Neural cell (in vitro differentiated cells): ENCODE measurements at regions not wholly inside any gene's neighbourhood (a gene's known extent, or its start where the extent isn't known, plus 50 kb on each side); places are given as distances from the start of the nearest gene placed in this dataset.

Experiments used
- H2AFZ ChIP-seq: fragments of 200-600, 300-800 bp; sonication (generic), shearing (Covaris generic); 2 replicates; pipeline ENCODE4 v1.6.0; 2014; ENCODE audit warnings: low read depth, mild to moderate bottlenecking, antibody characterized with exemption, low read length, moderate library complexity
- H3F3A ChIP-seq: fragments of 200-600 bp; shearing (Covaris generic); 2 replicates; pipeline ENCODE4 v1.6.1; 2016; ENCODE audit warnings: mild to moderate bottlenecking, moderate library complexity, mixed read lengths, antibody characterized with exemption, low read length; ENCODE audit not compliant: insufficient read depth, poor library complexity, severe bottlenecking
- H3K27ac ChIP-seq: fragments of 200-600, 300-800 bp; sonication (generic), shearing (Covaris generic); 2 replicates; pipeline ENCODE4 v1.5.1; 2014; ENCODE audit warnings: mild to moderate bottlenecking, low read length, moderate library complexity
- H3K27me3 ChIP-seq: fragments of 300-800, 200-600 bp; sonication (generic), shearing (Covaris generic); 2 replicates; pipeline ENCODE4 v1.6.0; 2014; ENCODE audit warnings: mild to moderate bottlenecking, low read depth, low read length, moderate library complexity; ENCODE audit not compliant: insufficient read depth
- H3K36me3 ChIP-seq: fragments of 300-800, 200-600 bp; sonication (generic), shearing (Covaris generic); 2 replicates; pipeline ENCODE4 v1.5.1; 2014; ENCODE audit warnings: mild to moderate bottlenecking, antibody characterized with exemption, low read length, moderate library complexity; ENCODE audit not compliant: insufficient read depth
- H3K4me2 ChIP-seq: fragments of 300-800, 200-600 bp; sonication (generic), shearing (Covaris generic); 2 replicates; pipeline ENCODE4 v1.6.0; 2014; ENCODE audit warnings: mild to moderate bottlenecking, low read length
- H3K4me3 ChIP-seq: fragments of 300-800, 200-600 bp; sonication (generic), shearing (Covaris generic); 2 replicates; pipeline ENCODE4 v1.5.1; 2014; ENCODE audit warnings: mild to moderate bottlenecking, low read length, moderate library complexity
- H3K79me2 ChIP-seq: fragments of 200-600 bp; shearing (Covaris generic); replicated peaks from 2 replicates; pipeline ENCODE4 v1.6.0; 2014; ENCODE audit warnings: mild to moderate bottlenecking, low read length, moderate library complexity; ENCODE audit not compliant: insufficient read depth
- H3K9ac ChIP-seq: fragments of 300-800, 200-600 bp; sonication (generic), shearing (Covaris generic); 2 replicates; pipeline ENCODE4 v1.6.1; 2016; ENCODE audit warnings: mild to moderate bottlenecking, low read length, mixed read lengths
- H3K9me2 ChIP-seq: fragments of 200-600 bp; shearing (Covaris generic); 2 replicates; pipeline ENCODE4 v1.6.1; 2016; ENCODE audit warnings: mild to moderate bottlenecking, low read length, mixed read lengths; ENCODE audit not compliant: insufficient read depth
- H3K9me3 ChIP-seq: fragments of 200-600, 300-800 bp; sonication (generic), shearing (Covaris generic); 2 replicates; pipeline ENCODE4 v1.6.1; 2016; ENCODE audit warnings: mild to moderate bottlenecking, mixed run types, low read length, moderate library complexity, mixed read lengths
- H4K20me1 ChIP-seq: fragments of 200-600 bp; shearing (Covaris generic); 2 replicates; pipeline ENCODE4 v1.6.1; 2016; ENCODE audit warnings: mild to moderate bottlenecking, mixed run types; ENCODE audit not compliant: insufficient read depth
- EP300 ChIP-seq: fragments of 450-650 bp; conservative IDR thresholded peaks from 2 replicates; pipeline ENCODE4 v1.6.1; 2014; ENCODE audit warnings: antibody characterized with exemption, mild to moderate bottlenecking, moderate library complexity; ENCODE audit not compliant: poor library complexity, severe bottlenecking
- EZH2 ChIP-seq: fragments of 200-600, 300-800 bp; shearing (Covaris generic), sonication (generic); IDR thresholded peaks from 2 replicates; pipeline ENCODE4 v1.6.1; 2014; ENCODE audit warnings: antibody characterized with exemption, low read length, borderline replicate concordance, mild to moderate bottlenecking; ENCODE audit not compliant: insufficient read depth, poor library complexity, severe bottlenecking
- MXI1 ChIP-seq: fragments of 450-650 bp; conservative IDR thresholded peaks from 2 replicates; pipeline ENCODE4 v1.6.1; 2014; ENCODE audit warnings: antibody characterized with exemption, mild to moderate bottlenecking; ENCODE audit not compliant: poor library complexity, severe bottlenecking
- POLR2AphosphoS5 ChIP-seq: IDR thresholded peaks from 2 replicates; pipeline ENCODE4 v1.6.1; 2012
- RAD21 ChIP-seq: fragments of 450-650 bp; conservative IDR thresholded peaks from 2 replicates; pipeline ENCODE4 v1.6.1; 2014; ENCODE audit warnings: antibody characterized with exemption, mild to moderate bottlenecking, moderate library complexity
- SMC3 ChIP-seq: fragments of 450-650 bp; conservative IDR thresholded peaks from 2 replicates; pipeline ENCODE4 v1.6.1; 2014; ENCODE audit warnings: antibody characterized with exemption, mild to moderate bottlenecking, moderate library complexity; ENCODE audit not compliant: poor library complexity
- TAF1 ChIP-seq: IDR thresholded peaks from 2 replicates; pipeline ENCODE4 v1.6.1; 2012; ENCODE audit warnings: low read depth
- TF ChIP-seq, protein P1 (sequence below): IDR thresholded peaks from 2 replicates; pipeline ENCODE4 v1.6.1; 2012; ENCODE audit warnings: borderline replicate concordance
- TF ChIP-seq, protein P2 (sequence below): fragments of 450-650 bp; IDR thresholded peaks from 2 replicates; pipeline ENCODE4 v1.5.1; 2014; ENCODE audit warnings: antibody characterized with exemption, mild to moderate bottlenecking, moderate library complexity; ENCODE audit not compliant: poor library complexity, severe bottlenecking

GRCh38 chr10:4013651-4014121 lies 228.7 kb upstream of the KLF6 start:
- Histone ChIP-seq H3K27me3 (no peaks in the 10 kb centered on the region), H4K20me1 (no peaks in the 10 kb centered on the region), H3K4me3 (no peak overlapping the region), H3F3A (no peaks in the 10 kb centered on the region), H3K4me2 (no peak overlapping the region), H3K27ac (no peak overlapping the region), H3K9ac (no peak overlapping the region), H2AFZ (no peak overlapping the region), H3K79me2 (no peaks in the 10 kb centered on the region), H3K9me2 (no peaks in the 10 kb centered on the region), H3K36me3 (no peaks in the 10 kb centered on the region), H3K9me3 (no peaks in the 10 kb centered on the region)
- TF ChIP-seq POLR2AphosphoS5 (no peak), RAD21 (no peak), EZH2 (no peak), EP300 (no peak), TAF1 (no peak), SMC3 (no peak), MXI1 (no peak)
- TF ChIP-seq, protein P1, sequence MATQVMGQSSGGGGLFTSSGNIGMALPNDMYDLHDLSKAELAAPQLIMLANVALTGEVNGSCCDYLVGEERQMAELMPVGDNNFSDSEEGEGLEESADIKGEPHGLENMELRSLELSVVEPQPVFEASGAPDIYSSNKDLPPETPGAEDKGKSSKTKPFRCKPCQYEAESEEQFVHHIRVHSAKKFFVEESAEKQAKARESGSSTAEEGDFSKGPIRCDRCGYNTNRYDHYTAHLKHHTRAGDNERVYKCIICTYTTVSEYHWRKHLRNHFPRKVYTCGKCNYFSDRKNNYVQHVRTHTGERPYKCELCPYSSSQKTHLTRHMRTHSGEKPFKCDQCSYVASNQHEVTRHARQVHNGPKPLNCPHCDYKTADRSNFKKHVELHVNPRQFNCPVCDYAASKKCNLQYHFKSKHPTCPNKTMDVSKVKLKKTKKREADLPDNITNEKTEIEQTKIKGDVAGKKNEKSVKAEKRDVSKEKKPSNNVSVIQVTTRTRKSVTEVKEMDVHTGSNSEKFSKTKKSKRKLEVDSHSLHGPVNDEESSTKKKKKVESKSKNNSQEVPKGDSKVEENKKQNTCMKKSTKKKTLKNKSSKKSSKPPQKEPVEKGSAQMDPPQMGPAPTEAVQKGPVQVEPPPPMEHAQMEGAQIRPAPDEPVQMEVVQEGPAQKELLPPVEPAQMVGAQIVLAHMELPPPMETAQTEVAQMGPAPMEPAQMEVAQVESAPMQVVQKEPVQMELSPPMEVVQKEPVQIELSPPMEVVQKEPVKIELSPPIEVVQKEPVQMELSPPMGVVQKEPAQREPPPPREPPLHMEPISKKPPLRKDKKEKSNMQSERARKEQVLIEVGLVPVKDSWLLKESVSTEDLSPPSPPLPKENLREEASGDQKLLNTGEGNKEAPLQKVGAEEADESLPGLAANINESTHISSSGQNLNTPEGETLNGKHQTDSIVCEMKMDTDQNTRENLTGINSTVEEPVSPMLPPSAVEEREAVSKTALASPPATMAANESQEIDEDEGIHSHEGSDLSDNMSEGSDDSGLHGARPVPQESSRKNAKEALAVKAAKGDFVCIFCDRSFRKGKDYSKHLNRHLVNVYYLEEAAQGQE, result no peak
- TF ChIP-seq, protein P2, sequence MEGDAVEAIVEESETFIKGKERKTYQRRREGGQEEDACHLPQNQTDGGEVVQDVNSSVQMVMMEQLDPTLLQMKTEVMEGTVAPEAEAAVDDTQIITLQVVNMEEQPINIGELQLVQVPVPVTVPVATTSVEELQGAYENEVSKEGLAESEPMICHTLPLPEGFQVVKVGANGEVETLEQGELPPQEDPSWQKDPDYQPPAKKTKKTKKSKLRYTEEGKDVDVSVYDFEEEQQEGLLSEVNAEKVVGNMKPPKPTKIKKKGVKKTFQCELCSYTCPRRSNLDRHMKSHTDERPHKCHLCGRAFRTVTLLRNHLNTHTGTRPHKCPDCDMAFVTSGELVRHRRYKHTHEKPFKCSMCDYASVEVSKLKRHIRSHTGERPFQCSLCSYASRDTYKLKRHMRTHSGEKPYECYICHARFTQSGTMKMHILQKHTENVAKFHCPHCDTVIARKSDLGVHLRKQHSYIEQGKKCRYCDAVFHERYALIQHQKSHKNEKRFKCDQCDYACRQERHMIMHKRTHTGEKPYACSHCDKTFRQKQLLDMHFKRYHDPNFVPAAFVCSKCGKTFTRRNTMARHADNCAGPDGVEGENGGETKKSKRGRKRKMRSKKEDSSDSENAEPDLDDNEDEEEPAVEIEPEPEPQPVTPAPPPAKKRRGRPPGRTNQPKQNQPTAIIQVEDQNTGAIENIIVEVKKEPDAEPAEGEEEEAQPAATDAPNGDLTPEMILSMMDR, result no peak

DNA sequence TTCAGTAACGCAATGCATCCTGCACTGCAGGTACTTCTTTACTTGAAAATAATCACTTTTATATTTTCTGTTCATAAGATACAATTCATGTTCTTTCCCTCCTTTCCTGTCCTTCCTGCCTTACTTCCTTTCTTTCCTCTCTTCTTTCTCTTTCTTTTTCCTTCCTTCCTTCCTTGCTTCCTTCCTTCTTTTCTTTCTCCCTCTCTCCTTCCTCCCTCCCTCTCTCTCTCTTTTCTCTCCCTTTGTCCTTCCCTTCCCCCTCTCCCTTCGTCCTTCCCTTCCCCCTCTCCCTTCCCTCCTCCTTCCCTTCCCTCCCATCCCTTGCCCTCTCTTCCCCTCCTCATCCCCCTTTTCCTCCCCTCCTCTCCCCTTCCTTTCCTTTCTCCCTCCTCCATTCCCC lies 227.8 kb upstream of the KLF6 start:
- Histone ChIP-seq H3K27me3 (no peaks in the 10 kb centered on the region), H3K27ac (no peak overlapping the region), H4K20me1 (no peaks in the 10 kb centered on the region), H3K9me2 (no peaks in the 10 kb centered on the region), H3K79me2 (no peaks in the 10 kb centered on the region), H3K9ac (no peak overlapping the region), H3K4me3 (no peak overlapping the region), H3K9me3 (no peaks in the 10 kb centered on the region), H3K36me3 (no peaks in the 10 kb centered on the region), H3F3A (no peaks in the 10 kb centered on the region), H3K4me2 (no peak overlapping the region), H2AFZ (no peak overlapping the region)
- TF ChIP-seq SMC3, result no peak
- no peak for TF ChIP-seq POLR2AphosphoS5
- no peak for TF ChIP-seq MXI1
- TF ChIP-seq, protein P2, result no peak
- TF ChIP-seq EZH2, result no peak
- no peak for TF ChIP-seq EP300
- TF ChIP-seq, protein P1, result no peak
